Activated CD4-positive, alpha-beta T cell treated with anti-CD3 and anti-CD28 coated beads, Interleukin-2, amount 50 U/mL, for 4 hours (primary cell): ENCODE measurements at regions not wholly inside any gene's neighbourhood (a gene's known extent, or its start where the extent isn't known, plus 50 kb on each side); places are given as distances from the start of the nearest gene placed in this dataset.

ENCODE experiments used
- DNase-seq, 2 experiments: peaks; one replicate each; pipeline ENCODE4 v3.0.0-alpha.2; 2020

DNA sequence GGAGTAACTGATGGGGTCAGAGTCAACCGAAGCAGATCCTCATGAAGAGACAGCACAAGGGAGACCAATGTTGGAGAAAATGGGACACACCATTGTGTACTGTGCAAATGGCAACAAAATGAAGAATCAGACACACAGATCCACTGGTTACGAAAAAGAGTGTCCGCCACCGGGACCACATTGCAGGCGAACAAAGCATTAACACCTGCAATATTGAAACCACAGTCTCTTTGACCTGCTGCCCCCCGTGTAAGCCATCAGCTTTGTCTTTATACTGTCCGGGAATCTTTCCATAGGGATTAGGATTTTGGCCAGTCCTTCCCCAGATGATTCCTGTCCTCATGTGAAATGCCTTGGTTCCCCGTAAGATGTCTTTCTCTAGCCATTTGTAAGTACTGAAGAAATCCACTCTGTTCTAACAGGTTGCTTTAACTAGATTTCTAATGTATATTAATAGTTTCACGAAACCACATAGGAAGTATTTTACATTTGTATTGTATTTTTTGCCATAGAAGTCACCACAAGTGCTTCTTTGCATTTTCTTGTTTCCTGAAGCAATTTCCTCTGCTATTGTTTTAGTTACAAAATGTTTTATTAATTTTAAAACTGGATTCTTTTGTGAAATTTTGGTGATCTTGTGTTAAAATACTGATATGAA, 140.8 kb upstream of the NFE2L3 start:
- DNase-seq, result no peak

DNA sequence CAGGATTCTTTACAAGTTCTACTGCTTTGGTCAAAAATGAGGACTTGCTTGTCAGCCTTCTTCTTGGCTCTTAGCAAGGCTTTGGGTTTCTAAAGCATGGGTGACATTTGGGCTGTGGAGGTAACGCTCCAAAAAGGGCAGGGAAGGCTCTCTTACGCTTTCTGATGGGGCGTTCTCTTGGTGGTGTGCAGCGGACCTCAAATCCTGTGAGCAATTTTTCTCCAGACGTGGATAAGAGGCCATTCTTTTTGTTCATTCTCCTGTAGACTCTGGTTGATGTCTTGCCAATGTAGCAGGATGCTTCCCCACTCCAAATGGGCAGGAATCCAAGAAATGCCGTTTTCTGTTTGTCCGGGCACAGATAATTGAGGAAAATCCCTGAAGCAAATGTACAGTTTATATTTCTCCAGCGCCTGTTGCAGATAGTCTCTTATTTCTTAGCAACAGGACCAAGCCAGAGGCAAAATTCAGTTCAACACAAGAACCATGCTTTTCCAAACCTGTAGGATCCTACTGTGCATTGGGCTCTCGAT, 138.4 kb upstream of the NFE2L3 start:
- no peak for DNase-seq

DNA sequence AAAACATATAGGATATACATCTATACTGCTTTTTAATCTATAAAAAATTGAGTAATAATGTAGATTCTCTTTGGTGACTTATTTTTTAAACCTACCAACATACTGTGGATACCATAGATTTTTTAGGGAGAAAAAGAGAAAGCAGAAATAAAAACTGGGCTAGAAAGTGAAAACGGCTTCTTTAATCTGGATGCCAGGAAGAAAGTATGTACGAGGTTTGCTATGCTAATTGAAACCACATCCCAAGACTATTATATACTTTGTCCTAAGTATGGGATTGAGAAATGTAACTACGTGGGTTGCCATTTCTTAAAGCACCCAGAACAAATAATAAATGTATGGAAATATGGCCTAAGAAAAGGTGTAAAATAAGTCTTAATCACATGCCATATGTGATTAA, 129.0 kb upstream of the NFE2L3 start:
- DNase-seq, result no peak

DNA sequence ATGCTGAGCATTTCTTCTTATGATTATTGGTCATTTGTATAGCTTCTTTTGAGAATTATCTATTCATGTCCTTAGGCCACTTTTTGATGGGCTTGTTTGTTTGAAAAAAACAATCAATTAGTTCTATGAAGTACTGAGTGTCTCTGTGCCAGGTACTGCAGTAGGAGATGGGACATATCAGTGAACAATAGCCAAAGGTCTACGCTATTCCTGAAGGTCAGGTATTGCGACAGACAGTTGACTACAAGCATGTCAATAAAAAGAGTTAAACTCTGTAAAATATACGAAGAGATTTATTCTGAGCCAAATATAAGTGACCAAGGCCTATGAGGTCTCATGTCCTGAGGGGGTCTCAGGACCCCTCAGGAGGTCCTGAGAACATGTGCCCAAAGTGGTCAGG, 122.1 kb upstream of the NFE2L3 start:
- DNase-seq, result no peak

DNA sequence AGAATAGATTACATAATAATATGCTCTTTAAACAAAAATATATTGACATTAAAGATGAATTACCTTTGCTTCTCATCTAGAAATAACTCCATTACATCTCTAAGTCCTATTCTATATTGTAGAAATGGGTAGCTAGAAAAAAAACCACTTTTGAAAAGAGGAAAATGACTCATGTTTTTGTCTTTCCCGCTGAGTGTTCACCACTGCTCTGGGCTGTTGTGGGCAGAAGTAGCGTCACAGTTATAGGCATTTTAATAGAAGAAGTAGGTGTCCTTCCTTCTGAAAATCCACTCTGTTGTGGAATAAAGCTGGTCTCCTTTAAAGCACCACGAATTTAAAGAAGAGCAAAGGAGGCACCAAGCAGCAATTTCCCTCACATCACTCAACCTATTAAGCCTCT, 117.6 kb upstream of the NFE2L3 start:
- DNase-seq, result no peak

DNA sequence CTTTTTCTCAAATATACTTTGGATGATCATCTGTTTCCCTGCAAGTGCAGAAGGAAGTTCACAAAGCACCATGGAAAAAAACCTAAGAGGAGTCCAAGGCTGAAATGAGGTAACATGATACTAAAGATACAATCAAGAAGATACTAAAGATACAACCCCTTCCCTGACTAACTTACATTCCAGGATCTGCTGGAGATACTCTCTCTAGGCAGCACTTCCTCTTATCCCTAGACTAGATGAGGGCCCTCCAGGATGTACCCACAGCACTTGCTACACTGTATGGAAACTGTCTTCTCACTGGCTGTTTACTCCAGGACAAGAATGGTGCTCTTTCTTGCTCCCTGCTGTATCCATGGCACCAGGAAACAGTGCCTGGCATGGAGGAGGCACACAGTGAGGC, 116.4 kb upstream of the NFE2L3 start:
- no peak for DNase-seq

DNA sequence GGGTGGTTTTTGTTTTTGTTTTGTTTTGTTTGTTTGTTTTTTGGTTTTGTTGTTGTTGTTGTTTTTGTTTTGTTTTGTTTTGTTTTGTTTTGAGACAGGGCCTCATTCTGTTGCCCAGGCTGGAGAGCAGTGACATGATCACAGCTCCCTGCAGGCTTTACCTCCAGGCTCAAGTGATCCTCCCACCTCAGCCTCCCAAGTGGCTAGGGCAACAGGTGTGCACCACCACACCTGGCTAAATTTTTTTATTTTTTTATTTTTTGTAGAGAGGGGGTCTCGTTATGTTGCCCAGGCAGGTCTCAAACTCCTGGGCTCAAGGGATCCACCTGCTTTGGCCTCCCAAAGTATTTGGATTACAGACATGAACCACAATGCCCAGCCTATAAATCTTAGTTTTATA, 115.9 kb upstream of the NFE2L3 start:
- no peak for DNase-seq

DNA sequence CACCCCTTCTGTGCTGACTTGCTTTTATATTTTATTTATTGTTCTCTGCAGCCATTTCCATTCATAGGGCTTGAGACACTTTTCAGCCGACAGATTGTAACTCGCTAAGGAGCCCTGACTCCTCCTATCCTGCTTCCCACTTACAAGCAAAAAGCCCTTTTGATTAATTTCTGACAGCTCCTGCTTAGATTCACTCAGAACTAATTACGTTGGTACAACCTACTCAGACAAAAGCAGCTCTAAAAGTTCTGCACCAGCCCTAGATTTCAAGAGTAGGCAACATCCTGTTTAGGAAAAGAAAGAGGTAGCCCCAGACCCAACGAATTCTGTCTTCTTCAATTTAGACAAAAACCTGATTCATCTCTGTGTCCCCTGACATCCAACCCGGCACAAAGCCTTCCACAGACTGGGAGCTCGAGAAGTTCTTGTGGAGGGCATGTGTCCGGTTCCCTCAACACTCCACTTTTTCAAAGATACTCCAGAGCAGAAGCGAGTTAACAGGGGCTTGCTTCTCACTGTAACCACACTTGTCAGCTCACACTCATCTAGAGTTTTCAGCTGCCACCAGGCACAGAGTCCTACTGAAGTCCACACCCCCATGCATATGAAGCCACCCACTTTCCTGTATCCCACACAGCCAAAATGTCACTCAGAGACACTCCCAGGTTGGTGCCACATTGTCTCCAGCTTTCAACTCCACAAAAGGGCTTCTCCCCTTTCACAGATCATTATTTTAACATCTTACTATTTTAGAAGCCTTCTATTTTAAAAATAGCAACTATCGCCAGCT, 113.6 kb upstream of the NFE2L3 start:
- DNase-seq, result no peak

DNA sequence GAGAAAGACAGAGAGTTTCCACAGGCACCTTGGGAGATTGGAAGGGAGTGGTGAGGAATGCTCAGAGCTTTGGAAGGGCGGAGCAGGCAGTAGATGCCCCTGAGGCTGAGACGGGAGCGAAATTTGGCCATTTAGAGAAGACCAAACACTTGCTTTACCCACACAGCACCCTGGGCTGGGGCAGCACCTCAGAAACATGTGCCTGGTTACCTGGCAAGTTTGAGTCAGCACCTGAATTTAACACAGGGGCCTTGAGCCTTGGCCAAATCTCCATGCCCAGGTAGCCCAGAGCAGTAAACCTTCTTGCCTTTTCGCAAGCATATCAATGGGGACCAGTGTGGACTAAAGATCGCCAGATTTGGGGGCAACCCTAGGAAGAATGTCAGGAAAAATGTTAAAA, 111.9 kb upstream of the NFE2L3 start:
- DNase-seq, result no peak

DNA sequence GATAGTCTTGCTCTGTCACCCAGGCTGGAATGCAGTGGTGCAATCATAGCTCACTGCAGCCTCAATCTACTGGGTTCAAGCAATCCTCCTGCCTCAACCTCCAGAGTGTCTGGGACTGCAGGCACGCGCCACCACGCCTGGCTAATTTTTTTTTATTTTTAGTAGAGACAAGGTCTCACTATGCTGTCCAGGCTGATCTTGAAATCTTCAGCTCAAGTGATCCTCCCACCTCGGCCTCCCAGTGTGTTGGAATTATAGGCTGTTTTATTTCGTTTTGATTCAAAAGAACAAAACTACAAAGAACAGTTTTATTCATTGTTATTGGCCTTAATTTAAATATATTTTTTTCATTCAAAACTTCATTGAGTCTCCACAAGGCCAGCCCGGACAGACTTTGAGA, 109.8 kb upstream of the NFE2L3 start:
- no peak for DNase-seq

DNA sequence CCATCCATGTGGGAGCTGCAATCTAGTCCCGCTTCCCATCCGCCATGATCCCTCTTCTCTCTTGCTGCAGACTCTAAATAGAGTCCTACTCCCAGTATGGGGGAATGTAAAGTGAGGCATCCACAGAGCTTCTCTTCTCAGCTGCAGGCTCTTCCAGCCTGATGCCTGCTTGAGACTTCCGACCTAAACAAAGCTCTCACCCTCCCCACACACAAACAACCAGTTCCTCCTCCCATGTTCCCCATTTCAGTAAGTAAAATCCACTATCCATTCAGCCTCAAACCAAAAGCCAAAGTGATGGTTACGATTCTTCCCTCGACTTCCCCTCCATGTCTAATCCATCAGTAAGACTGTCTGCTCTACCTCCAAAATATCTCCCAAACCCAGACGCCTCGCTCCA, 108.2 kb upstream of the NFE2L3 start:
- DNase-seq, result no peak

DNA sequence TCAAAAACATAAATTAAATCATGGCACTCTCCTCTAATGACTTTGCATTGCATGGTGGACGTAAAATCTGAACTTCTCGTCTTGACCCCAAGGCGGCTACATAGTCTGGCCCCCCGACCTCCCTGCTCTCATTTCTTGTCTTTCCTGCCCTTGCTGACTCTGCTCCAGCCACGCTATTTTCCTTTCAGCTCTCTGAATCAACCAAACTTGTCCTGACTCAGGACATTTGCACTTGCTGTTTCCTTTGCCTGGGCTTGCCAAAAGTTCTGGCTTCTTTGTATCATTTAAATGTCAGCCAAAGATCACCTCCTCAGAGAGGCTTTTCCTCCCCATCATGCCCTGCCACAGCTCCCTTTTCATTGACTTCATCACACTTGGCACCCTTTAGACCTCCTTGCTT, 107.7 kb upstream of the NFE2L3 start:
- no peak for DNase-seq

DNA sequence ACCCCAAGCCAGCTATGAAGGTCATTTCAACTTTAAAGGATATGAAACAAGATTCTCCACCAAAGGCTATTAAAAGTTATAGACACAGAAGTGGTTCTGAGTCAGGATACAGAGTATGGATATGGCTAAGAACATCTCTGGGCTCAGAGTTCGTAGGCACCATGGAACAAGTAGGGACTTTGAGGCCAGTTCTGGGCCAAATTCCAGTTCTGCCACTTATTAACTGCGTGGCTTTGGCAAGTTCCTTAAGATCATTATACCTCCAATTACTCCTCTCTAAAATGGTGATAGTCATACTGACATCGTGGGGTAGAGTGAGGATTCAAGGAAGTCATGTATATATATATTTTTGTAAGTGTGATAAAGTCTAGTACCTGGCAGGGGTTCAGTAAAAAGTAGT, 105.8 kb upstream of the NFE2L3 start:
- DNase-seq, result no peak

DNA sequence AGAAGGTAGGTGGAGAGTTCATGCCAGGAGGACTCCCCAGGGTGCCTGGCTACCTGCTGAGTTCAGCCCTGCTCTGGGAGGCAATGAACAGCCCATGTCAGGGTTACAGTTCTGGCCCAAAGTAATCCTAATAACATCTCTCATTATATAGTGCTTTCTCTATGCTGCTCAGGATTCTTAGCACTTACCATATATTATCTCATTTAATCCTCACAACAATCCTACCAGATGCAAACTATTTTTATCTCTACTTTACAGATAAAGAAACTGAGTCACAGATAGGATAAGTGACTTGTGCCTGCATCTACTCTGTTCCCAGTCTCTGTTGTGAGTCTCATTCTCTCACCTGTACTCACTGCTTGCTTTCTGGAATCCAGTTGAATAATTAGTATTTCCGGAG, 105.1 kb upstream of the NFE2L3 start:
- no peak for DNase-seq

DNA sequence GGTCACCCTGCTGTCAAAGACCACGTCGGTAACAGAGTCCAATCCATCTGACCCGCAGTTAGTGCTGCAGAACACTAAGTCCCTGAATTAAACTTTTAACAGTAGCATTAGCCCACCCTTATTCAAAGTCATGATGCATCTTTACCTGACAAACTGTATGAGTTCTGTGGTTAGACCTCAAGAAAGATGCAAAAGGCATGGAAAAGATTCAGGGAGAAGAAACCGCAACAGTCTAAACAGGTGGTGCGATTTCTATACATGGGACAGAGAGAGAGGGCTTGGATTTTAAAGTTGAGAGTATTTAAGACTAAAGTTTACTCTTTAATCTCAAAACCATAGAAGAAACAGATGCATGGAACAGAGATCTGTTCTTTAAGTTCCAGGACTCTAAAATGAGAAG, 103.3 kb upstream of the NFE2L3 start:
- DNase-seq, result no peak

DNA sequence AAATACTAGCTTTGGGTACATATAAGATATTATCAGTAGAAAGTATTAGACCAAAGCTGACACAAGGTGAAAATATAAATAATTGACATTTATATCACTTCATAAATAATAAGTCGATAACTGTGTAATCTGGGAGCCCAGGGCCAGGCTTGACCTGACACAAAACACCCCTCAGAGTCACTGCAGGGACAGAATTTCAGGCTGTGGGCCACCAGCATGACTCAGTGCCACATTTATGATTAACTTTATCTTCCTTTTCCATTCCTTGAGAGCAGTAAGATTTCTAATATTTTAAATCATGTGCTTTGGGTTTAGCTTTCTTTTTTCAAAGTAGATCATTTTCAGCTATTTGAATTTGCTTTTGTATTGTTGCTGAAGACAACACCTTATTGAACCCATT, 102.9 kb upstream of the NFE2L3 start:
- no peak for DNase-seq

DNA sequence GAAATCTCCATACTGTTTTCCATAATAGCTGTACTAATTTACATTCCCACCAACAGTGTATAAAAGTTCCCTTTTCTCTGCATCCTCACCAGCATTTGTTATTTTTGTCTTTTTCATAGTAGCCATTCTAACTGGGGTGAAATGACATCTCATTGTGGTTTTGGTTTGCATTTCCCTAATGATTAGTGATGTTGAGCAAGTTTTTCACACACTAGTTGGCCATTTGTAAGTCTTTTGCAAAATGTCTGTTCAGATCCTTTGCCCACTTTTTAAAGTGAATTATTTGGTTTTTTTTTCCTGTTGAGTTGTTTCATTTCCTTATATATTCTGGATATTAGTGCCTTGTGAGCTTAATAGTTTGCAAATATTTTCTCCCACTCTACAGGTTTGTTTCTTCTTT, 101.0 kb upstream of the NFE2L3 start:
- DNase-seq, result no peak

DNA sequence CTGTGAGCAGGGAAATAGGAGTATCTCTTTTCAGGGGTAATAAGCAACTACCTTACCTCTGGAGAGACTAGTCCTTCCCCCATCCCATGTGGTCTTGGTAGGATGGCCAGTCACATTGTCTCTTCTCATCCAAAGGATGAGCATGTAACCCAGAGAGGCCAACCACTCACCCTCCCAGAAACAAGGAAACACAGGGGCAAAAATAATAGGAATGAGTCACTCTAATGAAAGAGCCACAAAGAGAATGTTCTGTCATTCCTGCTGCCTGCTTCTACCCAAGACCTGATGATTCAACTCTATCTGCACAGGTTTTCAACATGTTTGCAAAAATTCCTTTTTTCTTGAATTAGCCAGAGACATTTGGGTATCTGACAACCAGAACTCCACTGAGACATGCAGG, 99.3 kb upstream of the NFE2L3 start:
- DNase-seq, result no peak

DNA sequence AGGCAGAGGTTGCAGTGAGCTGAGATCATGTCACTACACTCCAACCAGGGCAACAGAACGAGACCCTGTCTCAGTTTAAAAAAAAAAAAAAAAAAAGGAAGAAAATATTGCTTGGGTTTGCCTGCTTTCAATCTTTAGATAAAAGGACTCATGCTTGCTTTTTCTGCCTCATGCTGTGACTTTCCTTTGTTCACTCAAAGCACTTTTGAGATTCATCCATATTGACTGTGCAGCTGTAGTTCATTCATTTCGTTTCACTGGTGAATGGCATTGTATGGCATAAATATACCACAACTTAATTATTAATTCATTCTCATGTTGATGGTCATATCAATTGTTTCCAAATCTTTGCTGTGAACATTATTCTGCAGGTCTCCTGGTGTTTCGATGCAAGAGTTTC, 97.6 kb upstream of the NFE2L3 start:
- DNase-seq, result no peak

DNA sequence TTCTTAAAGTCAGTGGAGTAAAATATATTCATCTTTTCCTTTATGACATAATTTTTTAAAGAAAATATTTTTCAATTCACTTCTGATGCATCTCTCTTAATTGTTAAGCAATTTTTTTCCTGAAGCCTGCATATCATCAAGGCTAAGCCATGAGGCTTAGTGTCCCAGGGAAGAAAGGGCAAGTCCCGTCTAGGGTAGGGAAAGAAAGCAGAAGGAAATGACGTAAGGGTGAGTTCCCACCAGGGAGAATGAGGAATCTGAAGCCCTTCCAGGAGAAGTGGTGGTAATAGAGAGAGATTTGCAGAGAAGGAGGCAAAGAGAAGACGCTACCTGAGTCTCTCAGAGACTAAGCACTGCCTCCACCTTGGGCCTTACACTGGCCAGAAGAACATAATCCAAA, 96.8 kb upstream of the NFE2L3 start:
- no peak for DNase-seq

DNA sequence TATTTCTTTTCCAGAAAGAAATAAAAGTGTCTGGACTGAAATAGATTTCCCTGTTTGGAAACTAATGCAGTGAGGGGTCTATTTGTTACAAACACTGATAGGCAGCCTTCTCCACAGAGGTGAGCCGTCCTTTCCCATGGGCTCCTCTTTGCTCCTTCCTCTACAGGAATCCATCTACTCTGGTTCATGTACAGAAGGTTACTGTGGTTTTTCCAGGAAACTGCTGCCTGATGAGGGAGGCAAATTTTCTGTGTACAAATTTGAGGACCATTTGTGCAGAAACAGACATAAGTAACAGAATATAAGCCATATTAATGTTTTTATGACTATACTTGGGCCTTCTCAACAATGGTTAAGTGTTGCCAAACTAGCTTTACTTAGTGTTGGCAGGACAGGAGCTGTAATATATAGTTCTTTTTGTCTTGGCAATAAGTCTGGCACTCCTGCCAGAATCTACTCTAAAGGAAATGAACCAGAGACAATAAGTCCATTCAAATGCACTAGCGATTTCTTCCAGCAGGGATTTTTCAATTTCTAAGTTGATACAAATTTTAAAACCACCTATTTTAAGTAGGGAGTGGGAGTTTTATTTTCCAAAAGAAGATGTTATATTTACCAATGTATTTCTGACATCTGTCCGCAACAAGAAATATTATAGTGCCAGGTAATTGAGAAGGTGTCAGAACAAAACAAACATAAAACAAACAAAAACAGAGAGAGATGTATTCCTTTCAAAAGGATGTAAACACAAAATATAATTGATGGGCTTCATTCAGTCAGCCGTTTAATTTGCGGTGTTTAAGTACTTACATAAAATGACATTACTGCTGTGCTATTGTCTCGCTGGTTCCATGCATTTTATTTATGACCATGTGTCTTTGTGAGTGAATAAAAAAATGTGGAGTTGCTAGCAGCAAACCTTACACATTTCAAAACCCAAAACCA, 91.0 kb upstream of the NFE2L3 start:
- DNase-seq, result no peak

DNA sequence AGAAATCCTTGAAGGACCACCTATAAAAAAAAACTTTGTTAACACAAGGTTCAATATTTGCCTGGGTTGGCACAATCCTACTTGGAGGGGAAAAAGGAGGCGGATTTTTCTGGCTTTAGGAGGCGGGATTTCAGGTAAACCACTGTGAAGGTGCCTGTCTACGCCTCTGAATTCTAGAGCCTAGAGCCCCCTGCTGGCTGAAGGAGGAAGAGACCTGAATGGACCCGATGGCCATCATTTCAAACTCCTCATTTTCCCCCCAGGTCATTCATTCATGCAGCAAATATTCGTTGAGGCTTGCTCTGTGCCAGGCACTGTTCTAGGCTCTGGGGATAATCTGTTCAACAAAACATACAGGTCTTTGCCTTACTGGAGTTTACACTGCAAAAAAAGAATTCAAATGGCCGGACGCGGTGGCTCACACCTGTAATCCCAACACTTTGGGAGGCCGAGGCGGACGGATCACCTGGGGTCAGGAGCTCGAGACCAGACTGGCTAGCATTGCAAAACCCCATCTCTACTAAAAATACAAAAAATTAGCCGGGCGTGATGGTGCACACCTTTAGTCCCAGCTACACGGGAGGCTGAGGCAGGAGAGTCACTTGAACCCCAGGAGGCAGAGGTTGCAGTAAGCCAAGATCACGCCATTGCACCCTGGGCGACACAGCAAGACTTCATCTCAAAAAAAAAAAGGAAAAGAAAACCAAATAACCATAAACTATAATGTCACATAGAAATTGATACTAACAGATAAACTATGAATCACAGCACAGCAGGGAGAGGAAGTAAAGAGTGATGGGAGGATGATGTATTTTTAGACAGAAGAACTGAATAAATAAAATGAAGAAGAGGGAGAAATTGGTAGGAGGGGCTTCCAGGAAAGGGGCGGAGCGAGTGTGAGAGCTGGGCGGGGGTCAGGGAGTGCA, 90.1 kb upstream of the NFE2L3 start:
- DNase-seq, result peak; percentile 65 to 69
